ENCODE measurements at regions not wholly inside any gene's neighbourhood (a gene's known extent, or its start where the extent isn't known, plus 50 kb on each side); places are given as distances from the start of the nearest gene placed in this dataset.
"Not testable (repeated sequence)": the region's sequence is repeated elsewhere in the genome, so short reads cannot be mapped to it uniquely, and the experiment has no call there.

DNA sequence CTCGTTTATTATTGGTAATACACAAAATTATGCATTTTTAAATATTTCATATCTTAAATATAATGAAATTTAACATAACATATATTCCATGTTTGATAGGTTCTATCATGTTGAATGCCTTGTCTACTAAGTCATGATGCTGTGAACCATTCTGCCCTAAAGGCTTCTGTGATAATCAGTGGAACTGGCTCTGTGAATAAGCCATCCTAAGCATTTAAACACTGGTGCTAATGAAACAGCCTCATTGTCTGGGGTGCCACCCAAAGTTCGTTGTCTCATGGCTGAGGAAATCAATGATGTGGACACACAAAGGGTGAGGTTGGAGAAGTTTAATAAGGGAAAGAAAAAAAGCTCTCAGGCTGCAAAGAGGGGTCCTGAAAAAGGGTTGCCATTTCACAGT, 264.7 kb upstream of the ZRANB2 start:
- FAIRE-seq = no peak

DNA sequence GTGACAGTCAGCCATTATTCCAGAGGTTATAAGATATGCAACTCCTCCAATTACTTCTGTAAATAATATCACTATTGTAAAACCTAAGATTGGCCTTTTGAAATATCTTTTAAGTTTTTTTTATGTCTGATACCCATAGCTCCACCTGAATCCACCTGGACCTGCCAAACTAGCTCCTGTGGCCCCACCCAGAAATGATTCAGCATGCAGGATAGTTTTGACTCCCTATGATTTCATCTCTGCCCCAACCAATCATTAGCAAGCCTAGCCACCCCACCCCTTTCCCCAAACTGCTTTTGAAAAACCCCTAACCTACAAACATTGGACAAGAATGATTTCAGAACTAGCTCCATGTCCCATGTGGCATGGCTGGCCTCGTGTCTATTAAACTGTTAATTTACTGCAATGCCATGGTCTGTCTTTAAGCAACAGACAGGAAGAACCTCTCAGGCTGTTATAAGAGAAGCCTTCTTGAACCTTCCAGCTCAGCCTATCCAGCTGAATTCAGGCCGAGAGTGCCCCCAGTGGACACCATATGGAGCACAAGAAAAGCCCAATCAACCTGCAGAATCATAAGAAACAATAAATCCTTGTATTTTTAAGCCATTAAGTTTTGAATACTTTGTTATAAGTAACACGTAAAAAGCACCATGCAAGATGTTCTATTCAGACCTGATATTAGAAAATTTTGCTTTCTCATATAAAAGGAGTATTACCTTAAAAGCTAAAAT, 263.0 kb upstream of the ZRANB2 start:
- DNase-seq (ENCODE audit: low spot score) (no peak), FAIRE-seq (no peak)

More for the DNA sequence above, 264.7 kb upstream of the ZRANB2 start:
- no peak for DNase-seq (ENCODE audit: low spot score)

DNA sequence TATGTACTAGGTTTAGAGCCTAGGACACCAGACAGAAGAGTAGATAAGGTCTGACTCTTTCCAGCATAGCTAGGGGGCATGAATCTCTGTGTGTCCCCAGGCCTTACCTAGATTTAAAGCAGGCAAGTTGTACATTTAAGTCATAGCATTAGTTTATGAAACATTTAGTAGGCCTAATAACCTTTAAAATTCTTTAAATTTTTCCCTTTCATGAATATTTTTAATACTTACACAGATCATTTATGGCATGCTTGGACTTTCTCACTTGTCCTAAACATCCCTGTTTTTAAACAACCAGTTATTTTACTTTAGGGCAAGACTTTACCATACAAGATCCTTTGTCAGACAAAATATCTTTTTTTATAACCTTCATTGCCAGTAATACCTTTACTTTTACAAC, 258.4 kb upstream of the ZRANB2 start:
- FAIRE-seq (no peak), DNase-seq (ENCODE audit: low spot score) (no peak)

GRCh38 chr1:71330991-71331390, 250.2 kb upstream of the ZRANB2 start:
- FAIRE-seq = no peak
- DNase-seq (ENCODE audit: low spot score) = no peak

- FAIRE-seq = no peak
- DNase-seq (ENCODE audit: low spot score) = no peak
Measured at GRCh38 chr1:71324671-71325267, 243.9 kb upstream of the ZRANB2 start.

DNA sequence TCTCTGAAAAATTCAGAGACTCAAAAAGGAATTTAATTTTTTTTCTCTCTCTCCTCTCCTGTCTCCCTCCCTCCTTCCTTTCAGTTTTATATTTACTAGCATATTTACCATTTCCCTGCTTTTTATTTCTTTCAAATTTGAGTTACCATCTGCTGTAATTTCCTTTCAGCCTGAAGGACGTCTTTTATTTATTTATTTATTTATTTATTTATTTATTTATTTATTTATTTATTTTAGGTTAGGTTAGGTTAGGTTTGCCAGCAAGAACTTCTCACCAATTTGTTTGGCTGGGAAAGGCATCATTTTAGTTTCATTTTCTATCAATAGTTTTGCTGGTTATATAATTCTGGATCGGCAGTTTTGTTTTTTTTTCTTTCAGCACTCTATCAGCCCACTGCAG, 231.7 kb upstream of the ZRANB2 start:
- DNase-seq (ENCODE audit: low spot score) (no peak), FAIRE-seq (no peak)

- FAIRE-seq = no peak
- no peak for DNase-seq (ENCODE audit: low spot score)
Measured at GRCh38 chr1:71311376-71311775, 230.5 kb upstream of the ZRANB2 start.

DNA sequence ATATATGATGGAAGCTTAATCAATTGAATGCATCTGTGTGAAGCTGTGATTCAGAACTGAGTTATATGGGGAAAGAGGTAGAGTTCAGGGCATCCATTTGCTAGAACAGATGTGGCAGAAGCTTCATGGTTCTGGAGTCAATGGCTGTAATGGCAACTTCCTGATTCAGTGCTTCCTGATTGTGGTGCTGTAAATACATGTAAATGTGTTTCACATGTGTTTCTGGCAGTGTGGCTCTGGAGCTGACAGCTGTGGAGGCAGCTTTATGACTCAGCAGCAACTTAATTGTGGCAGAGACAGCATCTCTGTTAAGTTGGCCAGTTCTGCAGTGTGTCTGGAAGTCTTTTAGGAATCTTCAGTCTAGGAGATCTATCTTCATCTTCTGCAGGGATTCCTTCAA, 226.6 kb upstream of the ZRANB2 start:
- FAIRE-seq (no peak), DNase-seq (ENCODE audit: low spot score) (no peak)

GRCh38 chr1:71304125-71304524, 223.3 kb upstream of the ZRANB2 start:
- FAIRE-seq = no peak

DNA sequence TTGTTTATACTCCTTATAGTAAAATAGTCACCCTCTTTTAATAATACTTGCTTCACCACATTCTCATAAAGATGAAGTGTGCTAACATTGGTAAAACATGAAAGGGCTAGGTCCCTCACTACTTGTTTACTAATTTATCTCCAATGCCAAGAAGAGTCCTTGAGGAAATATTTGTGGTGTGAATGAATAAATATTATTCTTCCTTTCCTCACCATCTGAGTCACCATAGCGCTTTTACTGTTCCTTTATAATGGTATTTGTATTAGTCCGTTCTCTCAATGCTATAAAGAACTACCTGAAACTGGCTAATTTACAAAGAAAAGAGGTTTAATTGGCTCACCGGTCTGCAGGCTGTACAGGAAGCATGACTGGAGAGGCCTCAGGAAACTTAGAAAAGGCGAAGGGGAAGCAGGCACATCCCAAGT, 222.8 kb upstream of the ZRANB2 start:
- no peak for FAIRE-seq
- DNase-seq (ENCODE audit: low spot score) = no peak

More at GRCh38 chr1:71304125-71304524, 223.3 kb upstream of the ZRANB2 start:
- no peak for DNase-seq (ENCODE audit: low spot score)

DNA sequence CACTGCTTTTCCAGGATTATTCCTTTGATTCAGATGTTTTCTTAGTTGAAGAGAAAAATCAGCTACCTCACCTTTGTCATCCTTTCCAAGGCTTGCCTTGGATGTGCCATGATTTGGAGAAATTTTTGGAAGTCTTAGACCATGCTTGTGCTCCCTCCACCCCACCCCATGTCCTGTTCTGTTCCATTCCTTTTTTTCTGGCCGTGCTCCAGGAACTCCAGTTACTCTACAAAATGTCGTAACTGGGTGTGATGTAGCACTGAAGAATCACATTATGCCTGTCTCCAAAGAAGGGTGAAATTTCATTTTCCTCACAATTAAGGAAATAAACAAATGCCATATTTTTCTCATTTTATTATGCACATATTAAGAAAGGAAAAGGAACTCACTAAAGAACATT, 217.8 kb upstream of the ZRANB2 start:
- no peak for DNase-seq (ENCODE audit: low spot score)
- FAIRE-seq = no peak

DNA sequence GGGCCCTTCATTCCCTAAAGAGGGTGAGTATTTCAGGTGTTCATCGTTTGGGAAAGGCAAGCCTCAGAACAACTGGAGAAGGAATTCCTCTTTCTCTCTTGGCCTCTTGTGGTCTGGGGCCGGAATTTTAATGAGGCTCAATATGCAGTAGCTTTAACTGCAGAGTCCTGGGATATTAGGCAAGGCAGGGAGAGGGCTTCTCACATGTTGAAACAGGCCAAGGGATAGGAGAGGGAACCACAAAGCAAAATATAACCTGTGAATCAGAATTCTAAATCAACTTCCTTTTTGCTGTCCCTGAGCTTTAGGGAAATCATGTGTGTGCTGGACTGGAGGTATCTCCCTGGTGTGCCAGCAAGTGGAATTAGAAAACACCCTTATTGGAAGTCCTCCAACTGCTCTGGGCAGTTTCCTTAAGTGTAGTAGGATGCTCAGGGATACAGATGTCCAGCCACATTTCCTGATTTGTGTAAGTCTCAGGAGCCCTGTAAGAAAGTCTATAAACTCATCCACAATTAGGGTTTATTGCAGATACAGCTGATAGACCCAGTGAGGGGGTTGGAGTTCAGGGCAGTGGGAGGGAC, 215.8 kb upstream of the ZRANB2 start:
- FAIRE-seq (no peak), DNase-seq (ENCODE audit: low spot score) (no peak)

DNA sequence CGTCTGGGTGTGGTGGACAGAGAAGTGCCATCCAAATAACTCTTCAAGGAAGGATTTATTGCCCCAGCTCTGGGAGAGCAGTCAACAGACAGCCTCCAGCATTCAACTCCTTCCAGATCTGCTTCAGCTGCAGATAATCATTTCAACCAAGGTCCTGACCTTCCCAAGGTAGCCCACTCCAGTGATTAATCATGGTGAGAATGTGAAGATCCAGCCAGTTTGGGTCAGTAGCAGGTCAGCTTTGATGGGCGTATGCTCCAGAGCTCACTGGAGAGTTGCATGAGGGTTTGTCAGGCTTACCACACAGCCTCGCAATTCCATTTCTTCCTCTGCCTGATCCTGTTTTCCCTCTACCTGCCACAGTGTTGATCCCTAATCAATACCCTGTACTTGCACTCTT, 214.5 kb upstream of the ZRANB2 start:
- no peak for FAIRE-seq
- no peak for DNase-seq (ENCODE audit: low spot score)

- DNase-seq (ENCODE audit: low spot score) (no peak), FAIRE-seq (no peak)
Measured at GRCh38 chr1:71294178-71294577, 213.3 kb upstream of the ZRANB2 start.

- DNase-seq (ENCODE audit: low spot score) (no peak), FAIRE-seq (no peak)
Measured at GRCh38 chr1:71292203-71292602, 211.4 kb upstream of the ZRANB2 start.

DNA sequence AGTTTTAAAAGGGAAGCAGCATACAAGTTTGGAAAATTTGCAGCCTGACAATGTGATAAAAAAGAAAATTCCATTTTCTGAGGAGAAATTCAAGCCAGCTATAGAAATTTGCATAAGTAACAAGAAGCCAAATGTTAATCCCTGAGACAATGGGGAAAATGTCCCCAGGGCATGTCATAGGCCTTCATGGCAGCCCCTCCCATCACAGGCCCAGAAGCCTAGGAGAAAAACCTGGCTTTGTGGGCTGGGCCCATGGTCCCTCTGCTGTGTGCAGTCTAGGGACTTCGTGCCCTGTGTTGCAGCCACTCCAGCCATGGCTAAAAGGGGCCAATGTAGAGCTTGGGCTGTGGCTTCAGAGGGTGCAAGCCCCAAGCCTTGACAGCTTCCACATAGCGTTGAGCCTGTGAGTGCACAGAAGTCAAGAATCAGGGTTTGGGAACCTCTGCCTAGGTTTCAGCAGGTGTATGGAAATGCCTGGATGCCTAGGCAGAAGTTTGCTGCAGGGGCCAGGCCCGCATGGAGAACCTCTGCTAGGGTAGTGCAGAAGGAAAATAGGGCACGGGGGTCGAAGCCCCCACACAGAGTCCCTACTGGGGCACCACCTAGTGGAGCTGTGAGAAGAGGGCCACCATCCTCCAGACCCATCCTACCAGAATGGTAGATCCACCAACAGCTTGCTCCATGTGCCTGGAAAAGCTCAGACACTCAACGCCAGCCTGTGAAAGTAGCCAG, 209.8 kb upstream of the ZRANB2 start:
- FAIRE-seq; DNase-seq (ENCODE audit: low spot score): not testable (repeated sequence)

DNA sequence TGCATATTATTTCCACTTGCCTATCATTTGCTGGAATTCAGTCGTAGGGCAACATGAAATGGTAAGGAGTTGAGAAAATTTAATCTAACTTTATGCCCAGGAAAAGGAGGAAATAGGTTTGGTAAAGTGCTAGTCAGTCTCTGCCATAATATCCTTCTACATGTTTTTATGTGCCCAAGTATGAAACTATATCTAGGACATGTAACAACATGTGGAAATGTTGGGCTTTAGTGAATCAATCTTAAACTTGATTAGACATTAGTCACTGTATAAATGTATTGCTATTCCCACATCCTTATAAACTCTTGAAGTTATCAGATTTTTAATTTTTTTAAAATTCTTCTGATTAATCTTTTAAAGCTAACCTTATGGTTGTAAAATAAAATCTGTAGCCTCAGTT, 204.7 kb upstream of the ZRANB2 start:
- FAIRE-seq = no peak

DNA sequence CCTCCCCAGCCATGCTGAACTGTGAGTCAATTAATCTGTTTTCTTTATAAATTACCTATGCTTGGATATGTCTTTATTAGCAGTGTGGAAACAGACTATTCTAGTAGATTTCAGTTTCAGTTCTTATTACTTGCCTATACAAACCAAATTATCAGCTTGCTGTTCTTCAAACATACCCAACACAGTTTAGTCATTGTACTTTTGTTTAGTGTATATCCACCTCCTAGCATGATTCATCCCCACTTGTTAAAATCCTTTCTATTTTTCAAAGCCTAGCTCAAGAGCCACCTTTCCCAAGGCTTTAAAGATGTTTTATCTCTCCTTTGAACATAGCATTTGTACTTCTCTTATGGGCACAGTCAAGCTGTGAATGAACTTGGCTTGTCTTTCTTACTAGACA, 195.6 kb upstream of the ZRANB2 start:
- DNase-seq (ENCODE audit: low spot score) (no peak), FAIRE-seq (no peak)

More for the DNA sequence above, 204.7 kb upstream of the ZRANB2 start:
- DNase-seq (ENCODE audit: low spot score) = no peak

DNA sequence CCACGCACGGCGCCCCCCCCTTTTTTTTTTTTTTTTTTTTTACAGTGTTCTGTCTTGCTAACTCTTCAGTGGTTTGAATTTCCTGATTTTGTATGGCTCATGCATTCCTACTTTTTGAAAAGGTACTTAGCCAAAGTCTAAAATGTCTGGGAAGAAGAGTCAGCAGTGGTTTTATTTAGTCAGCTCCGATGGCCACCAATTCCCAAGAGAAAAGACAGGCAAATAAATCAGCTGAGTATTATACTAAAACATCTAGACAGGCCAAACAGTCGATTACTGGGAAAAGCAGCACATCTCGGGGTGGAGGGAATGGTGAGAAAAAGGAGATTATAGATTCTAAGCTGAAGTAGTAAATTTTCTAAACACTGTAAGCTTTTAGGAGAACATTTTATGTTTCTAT, 192.5 kb upstream of the ZRANB2 start:
- DNase-seq (ENCODE audit: low spot score) (no peak), FAIRE-seq (no peak)

GRCh38 chr1:71270394-71270915, 189.6 kb upstream of the ZRANB2 start:
- DNase-seq (ENCODE audit: low spot score) (no peak), FAIRE-seq (no peak)

DNA sequence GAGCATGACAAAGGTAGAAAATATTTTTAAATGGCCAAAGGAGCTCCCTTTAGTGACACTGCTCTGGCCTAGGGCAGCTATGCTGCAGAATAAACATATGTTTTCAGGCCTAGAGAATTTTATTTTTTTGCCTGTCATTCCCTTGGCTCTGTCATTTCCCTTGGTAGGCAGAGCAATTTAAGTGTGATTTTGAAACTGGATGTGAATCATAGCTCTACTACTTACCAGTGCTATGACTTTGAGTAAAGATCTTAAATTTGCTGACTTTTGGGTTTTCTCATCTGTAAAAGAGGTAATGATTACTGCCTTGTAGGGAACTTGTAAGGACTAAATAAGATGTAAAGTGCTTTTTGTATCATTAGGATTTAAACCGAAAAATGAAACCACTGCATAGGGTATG, 189.0 kb upstream of the ZRANB2 start:
- DNase-seq (ENCODE audit: low spot score) (peak; percentile 36), FAIRE-seq (no peak)

- FAIRE-seq = no peak
- DNase-seq (ENCODE audit: low spot score) = no peak
Measured at GRCh38 chr1:71269179-71269578, 188.3 kb upstream of the ZRANB2 start.
